ENCODE measurements at regions not wholly inside any gene's neighbourhood (a gene's known extent, or its start where the extent isn't known, plus 50 kb on each side); places are given as distances from the start of the nearest gene placed in this dataset.

DNA sequence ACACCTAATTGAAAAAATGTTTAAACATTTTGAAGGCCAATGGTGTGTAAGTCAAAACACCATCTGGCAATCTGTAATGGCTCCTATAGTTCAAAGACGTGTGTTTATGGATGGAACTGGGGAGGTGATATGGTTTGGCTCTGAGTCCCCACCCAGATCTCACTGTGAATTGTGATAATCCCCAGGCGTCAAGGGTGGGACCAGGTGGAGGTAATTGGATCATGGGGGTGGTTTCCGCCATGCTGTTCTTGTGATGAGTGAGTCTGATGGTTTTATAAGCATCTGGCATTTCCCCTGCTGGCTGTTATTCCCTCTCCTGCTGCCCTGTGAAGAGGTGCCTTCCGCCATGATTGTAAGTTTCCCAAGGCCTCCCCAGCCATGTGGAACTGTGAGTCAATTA is 52.2 kb downstream of the ADRA2C start:
- TF ChIP-seq, protein P1, sequence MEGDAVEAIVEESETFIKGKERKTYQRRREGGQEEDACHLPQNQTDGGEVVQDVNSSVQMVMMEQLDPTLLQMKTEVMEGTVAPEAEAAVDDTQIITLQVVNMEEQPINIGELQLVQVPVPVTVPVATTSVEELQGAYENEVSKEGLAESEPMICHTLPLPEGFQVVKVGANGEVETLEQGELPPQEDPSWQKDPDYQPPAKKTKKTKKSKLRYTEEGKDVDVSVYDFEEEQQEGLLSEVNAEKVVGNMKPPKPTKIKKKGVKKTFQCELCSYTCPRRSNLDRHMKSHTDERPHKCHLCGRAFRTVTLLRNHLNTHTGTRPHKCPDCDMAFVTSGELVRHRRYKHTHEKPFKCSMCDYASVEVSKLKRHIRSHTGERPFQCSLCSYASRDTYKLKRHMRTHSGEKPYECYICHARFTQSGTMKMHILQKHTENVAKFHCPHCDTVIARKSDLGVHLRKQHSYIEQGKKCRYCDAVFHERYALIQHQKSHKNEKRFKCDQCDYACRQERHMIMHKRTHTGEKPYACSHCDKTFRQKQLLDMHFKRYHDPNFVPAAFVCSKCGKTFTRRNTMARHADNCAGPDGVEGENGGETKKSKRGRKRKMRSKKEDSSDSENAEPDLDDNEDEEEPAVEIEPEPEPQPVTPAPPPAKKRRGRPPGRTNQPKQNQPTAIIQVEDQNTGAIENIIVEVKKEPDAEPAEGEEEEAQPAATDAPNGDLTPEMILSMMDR (IDR thresholded peaks at IDR 0.05) = no peak
- TF ChIP-seq POLR2AphosphoS5 (IDR thresholded peaks at IDR 0.05) = no peak

Data from prostate gland (tissue), 2 donors.